Fibroblast of gingiva (primary cell): ENCODE measurements at regions not wholly inside any gene's neighbourhood (a gene's known extent, or its start where the extent isn't known, plus 50 kb on each side); places are given as distances from the start of the nearest gene placed in this dataset.

Experiments
- DNase-seq: peaks from one replicate; pipeline ENCODE4 v3.0.0-alpha.2; 2011; ENCODE audit warnings: low read depth

GRCh38 chr5:29662876-29663275 lies 1530.6 kb upstream of the CDH6 start:
- no peak for DNase-seq

GRCh38 chr5:29654954-29655353 lies 1538.5 kb upstream of the CDH6 start:
- DNase-seq: no peak

- no peak for DNase-seq
These were observed 1544.2 kb upstream of the CDH6 start for GRCh38 chr5:29649321-29649720.

GRCh38 chr5:29642601-29643000 lies 1550.9 kb upstream of the CDH6 start:
- no peak for DNase-seq

GRCh38 chr5:29614206-29614605 lies 1579.3 kb upstream of the CDH6 start:
- no peak for DNase-seq

- no peak for DNase-seq
These were observed 1605.2 kb upstream of the CDH6 start for GRCh38 chr5:29588236-29588635.

GRCh38 chr5:29587832-29588231 lies 1605.7 kb upstream of the CDH6 start:
- DNase-seq: no peak

GRCh38 chr5:29568028-29568427 lies 1625.5 kb upstream of the CDH6 start:
- DNase-seq: no peak

- no peak for DNase-seq
These were observed 1631.9 kb upstream of the CDH6 start for GRCh38 chr5:29561564-29561963.

GRCh38 chr5:29550523-29550922 lies 1643.0 kb upstream of the CDH6 start:
- DNase-seq: no peak

- no peak for DNase-seq
These were observed 1645.2 kb upstream of the CDH6 start for GRCh38 chr5:29548262-29548661.

GRCh38 chr5:29547236-29547865 lies 1646.1 kb upstream of the CDH6 start:
- no peak for DNase-seq

- no peak for DNase-seq
These were observed 1650.0 kb upstream of the CDH6 start for GRCh38 chr5:29543501-29543900.

GRCh38 chr5:29524227-29524626 lies 1669.3 kb upstream of the CDH6 start:
- DNase-seq: no peak

GRCh38 chr5:29518176-29518575 lies 1675.3 kb upstream of the CDH6 start:
- DNase-seq: no peak

- no peak for DNase-seq
These were observed 1677.3 kb upstream of the CDH6 start for GRCh38 chr5:29516224-29516623.

GRCh38 chr5:29508131-29508530 lies 1685.4 kb upstream of the CDH6 start:
- no peak for DNase-seq

- DNase-seq: no peak
These were observed 1689.1 kb upstream of the CDH6 start for GRCh38 chr5:29504411-29504810.

GRCh38 chr5:29498860-29499259 lies 1694.6 kb upstream of the CDH6 start:
- no peak for DNase-seq

- DNase-seq: no peak
These were observed 1695.1 kb upstream of the CDH6 start for GRCh38 chr5:29498412-29498811.

- DNase-seq: no peak
These were observed 1708.2 kb upstream of the CDH6 start for GRCh38 chr5:29485333-29485732.

- no peak for DNase-seq
These were observed 1723.9 kb upstream of the CDH6 start for GRCh38 chr5:29469581-29469980.

- no peak for DNase-seq
These were observed 1731.2 kb upstream of the CDH6 start for GRCh38 chr5:29462241-29462640.

- no peak for DNase-seq
These were observed 1732.4 kb upstream of the CDH6 start for GRCh38 chr5:29460971-29461559.
